GM21786 (cell line): ENCODE measurements at regions not wholly inside any gene's neighbourhood (a gene's known extent, or its start where the extent isn't known, plus 50 kb on each side); places are given as distances from the start of the nearest gene placed in this dataset.

Source experiments
- ATAC-seq: cut with Tn5 transposase; IDR thresholded peaks from one replicate; pipeline ENCODE4 v1.9.1; 2021; ENCODE audit not compliant: unreplicated experiment

DNA sequence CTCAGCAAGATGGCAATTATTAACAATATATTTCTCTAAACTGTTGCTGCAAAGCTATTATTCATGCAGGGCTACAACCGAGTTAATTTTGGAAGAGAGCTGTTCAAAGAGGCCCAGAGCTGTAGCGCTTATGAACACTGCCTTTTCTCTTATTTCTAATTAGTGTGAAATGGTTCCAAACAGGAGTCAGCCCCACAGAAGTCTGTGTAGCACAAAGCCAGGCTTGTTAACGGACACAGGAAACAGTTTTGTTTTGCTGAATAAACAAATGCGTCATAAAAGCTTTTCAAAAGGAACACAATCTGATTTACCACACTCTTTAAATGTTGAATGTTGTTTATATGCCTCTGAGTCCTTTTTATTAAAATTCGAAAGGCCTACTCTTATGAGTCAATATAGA is 396.5 kb downstream of the ANXA1 start:
- no peak for ATAC-seq

DNA sequence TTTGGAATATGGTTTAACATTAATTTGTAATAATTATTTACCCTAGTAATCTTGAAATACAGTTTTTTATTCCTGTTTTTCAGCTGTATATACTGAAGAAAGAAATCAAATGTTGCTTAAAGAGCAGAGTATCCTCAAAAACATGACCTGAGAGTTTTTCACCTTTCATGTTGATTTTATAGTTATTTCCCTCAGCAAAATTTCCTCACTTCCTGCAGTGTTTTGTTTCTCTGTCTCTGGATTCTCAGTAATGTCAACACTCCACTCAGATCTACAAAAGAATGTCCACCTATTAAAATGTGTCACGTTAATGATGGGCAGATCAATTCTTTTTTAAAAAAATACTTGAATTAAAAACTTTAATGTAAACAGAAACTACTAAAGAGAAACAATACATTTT is 398.3 kb downstream of the ANXA1 start:
- ATAC-seq, result no peak

GRCh38 chr9:73553295-73553694 is 401.6 kb downstream of the ANXA1 start:
- no peak for ATAC-seq

DNA sequence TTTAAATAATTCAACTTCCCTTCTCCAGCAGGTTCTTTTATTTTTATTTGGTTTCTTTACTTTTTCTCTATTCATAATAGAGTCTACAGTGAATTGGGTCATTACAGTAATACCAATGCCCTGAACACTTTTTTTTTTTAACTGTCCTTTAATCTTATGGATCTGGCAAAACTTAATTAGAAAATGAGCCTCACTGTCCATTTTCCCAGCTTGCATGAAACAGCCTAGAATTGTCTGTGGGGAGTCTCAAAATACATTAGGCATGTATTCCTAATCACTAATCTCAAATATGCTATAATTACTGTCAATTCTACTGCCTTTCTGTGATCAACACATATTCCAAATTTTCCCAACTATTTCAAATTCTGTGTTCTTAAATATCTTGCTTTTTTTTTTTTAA is 406.8 kb downstream of the ANXA1 start:
- ATAC-seq, result no peak

DNA sequence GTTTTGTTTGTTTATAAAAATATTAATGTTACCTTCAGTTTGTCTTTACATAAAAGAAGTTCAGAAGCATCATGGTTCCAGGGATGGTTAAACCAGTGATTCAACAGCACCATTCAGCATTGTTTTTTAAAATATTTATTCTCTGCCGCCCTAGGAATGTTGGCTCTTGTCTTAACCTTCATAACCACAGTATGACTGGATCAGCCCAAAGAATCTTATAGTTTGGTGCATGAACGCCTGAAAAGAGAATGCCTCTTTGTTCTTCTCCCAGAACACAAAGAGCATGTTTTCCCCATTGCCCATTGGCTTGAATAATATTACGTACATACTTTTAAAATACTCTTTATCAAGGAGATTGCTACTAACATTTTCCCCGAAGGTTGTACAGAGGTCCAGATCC is 413.4 kb downstream of the ANXA1 start:
- ATAC-seq, result no peak

- peak; percentile 66 for ATAC-seq
Measured at GRCh38 chr9:73565833-73566465, 414.3 kb downstream of the ANXA1 start.

GRCh38 chr9:73566627-73567026 is 415.0 kb downstream of the ANXA1 start:
- no peak for ATAC-seq

GRCh38 chr9:73573235-73573634 is 421.6 kb downstream of the ANXA1 start:
- ATAC-seq, result no peak

DNA sequence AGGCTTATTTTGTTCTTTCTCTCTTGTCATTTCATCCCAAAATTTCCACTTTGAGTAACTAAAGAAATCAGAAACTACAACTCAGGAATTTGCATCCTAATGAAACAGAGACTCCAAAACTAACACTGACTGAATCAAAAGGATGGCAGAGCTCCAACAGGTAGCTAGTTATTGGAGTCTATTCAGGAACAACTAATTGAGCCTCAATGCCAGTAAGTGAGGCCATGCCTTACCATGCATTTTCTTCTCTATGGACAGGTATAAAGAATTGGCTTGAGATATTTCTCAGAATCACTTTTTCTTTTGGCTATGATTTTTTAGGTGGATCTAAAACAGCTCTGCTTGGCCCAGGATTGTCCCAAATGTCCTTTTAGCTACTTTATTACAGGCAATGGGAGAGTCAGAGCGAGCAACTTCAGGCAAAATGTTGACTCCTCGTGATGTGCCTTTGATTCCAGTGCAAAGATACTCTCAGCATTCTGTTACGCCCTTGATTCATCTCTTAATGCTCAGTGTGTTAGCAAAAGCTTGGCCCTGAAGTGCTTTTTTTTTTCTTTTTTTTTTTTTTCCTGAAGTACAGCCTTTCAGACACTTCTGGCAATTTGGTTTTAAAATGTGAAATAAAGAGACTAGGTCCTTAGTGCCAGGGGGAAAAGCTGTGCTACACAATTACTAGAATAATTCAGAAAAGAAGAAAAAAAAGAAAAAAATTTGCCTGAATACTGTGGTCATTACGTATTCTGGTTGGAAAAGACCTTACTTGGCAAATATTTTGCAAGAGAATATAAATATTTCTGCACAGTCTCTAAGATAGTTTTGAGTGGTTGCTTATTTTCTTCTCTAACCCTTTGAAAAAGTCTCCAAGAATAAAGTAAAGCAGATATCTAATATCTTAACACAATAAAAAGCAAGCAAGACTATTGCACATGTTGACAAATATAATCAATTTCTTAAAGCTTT is 423.7 kb downstream of the ANXA1 start:
- ATAC-seq, result no peak

GRCh38 chr9:73577848-73578247 is 426.2 kb downstream of the ANXA1 start:
- no peak for ATAC-seq

- no peak for ATAC-seq
Measured at GRCh38 chr9:73579823-73580222, 428.2 kb downstream of the ANXA1 start.

DNA sequence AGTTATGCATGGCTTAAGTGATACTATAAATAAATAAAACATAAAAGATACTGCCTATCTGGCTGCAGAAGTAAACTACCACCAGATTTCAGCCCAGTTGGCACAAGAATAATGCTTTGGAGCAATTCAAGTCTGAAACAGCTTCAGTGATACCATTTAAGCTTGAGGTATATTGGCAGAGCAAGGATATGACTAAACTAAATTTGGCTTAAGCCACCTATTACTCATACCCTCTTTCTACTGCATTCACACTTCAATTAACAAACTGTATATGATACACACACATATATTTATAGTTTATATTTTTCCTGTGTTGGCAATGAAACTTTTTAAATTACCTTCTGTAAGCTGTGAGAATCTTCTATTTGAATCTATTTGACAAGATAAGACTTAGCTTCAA is 431.9 kb downstream of the ANXA1 start:
- no peak for ATAC-seq

DNA sequence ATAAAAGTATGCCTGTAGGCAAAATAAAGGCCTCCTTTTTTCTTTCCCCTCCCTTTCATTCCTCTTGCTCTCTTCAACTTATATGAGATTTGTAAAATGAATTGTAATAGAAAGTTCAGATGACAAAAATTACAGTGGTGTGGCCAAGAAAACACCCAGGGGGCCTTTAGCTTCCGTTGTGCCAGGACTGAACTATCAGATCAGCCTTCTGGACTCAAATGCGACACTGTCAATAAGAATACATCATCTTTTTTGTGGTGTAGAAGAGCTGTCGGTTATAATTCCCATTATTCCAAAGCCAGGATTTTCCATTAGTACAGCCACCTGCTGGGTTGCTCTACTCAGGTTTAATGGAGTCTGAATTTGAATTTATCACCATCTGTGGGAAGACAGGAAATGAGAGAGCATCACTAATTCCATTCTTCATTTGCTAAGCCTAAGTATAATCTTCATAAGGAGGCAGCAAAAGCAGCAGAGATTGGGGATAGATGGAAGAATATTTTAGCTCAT is 443.4 kb downstream of the ANXA1 start:
- no peak for ATAC-seq

- no peak for ATAC-seq
Measured at GRCh38 chr9:73596321-73596720, 444.7 kb downstream of the ANXA1 start.

- no peak for ATAC-seq
Measured at GRCh38 chr9:73597039-73597438, 445.4 kb downstream of the ANXA1 start.

- ATAC-seq, result no peak
Measured at GRCh38 chr9:73597771-73598170, 446.1 kb downstream of the ANXA1 start.

DNA sequence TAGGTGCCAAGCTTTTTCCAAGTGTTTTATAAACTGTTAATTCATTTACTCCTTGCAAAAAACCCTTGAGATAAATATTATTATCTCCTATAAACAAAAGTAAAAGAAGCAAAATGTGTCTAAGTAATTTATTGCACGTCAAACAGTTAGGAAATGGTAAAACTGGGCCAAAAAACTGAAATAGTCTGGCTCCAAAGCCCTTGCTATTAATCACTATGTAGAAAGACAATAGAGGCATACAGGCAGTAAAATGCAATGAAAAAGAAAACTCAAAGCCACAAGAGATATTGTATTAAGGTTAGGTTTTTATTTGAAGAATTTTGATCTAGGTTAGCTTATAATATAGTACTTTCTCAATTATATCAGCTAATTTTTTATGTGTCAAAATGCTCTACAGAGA is 457.7 kb downstream of the ANXA1 start:
- no peak for ATAC-seq

DNA sequence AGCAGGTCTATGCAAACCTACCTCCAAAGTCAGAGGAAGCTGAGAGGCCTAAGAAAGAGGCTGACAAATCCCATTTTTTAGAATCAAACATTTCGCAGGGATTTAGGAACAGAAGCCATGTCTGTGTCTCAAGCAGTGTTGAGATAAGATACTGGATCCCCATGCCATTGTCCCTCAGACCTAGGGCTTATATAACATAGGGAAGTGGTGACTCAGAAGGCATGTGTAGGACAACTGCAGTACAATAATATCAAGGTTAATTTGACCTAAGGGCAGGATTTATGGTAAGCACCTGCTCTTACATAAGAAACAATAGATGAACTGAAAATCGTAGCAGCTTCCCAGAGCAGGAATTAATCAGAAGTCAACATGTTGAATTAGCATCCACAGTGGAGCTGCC is 459.4 kb downstream of the ANXA1 start:
- no peak for ATAC-seq

- no peak for ATAC-seq
Measured at GRCh38 chr9:73613092-73613701, 461.5 kb downstream of the ANXA1 start.

GRCh38 chr9:73615557-73615956 is 463.9 kb downstream of the ANXA1 start:
- no peak for ATAC-seq

DNA sequence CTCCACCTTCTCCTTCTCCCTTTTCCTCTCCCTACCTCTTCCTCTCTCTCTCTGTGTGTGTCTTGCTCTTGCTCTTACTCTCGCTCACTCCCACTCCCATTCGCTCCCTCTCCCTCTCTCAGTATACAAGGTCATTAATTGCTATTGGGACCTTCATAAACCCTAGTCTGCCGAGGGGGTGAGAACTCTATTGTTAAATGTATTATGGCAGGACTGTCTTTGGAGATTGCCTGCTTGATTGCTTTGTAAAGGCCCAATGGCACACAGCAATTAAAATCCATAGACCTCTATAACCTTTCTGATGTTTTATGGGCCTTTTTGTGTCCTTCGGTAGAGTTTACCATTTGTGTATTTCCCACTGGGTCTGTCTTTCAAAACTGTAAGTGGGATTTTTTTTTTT is 465.9 kb downstream of the ANXA1 start:
- ATAC-seq, result no peak

GRCh38 chr9:73640971-73641370 is 489.3 kb downstream of the ANXA1 start:
- peak; percentile 75 for ATAC-seq
